GM19023 (cell line): ENCODE measurements at regions not wholly inside any gene's neighbourhood (a gene's known extent, or its start where the extent isn't known, plus 50 kb on each side); places are given as distances from the start of the nearest gene placed in this dataset.

Experiments
- ATAC-seq: cut with Tn5 transposase; IDR thresholded peaks from one replicate; pipeline ENCODE4 v1.9.1; 2021; ENCODE audit warnings: mild to moderate bottlenecking, moderate library complexity; ENCODE audit not compliant: unreplicated experiment

GRCh38 chr13:88071371-88071770 lies 400.2 kb downstream of the SLITRK5 start:
- ATAC-seq: no peak

DNA sequence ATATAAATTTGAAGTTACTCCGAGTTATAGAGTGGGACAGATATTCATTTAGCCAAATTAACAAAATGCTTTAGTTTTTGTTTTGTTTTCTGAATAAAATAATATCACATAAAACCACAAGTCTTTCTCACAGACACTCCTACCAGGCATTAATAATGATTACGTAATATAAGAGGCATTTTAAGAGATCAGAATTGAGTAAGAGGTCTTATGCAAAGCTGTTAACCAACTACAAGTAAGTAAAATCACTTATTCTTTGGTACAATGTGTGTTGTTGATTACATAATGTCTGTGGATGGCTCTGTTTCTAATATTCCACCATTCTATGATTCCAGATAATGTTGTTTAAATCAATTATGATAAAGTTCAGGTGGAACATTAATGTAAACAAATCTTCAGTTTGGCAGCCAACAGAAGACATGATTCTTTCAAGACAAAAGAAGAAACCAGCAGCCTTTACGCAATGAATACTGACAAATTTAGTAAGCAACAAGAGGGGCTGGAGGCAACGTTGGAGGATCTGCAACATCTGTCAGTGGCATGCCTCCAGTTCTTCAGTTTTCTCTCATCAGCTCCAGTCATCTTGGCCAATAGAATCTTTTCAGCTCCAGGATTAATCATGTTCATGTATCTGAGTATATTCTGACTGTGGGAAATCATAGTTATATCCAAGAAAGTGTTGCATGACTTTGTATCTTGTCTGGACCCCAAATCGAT lies 403.8 kb downstream of the SLITRK5 start:
- ATAC-seq: no peak

DNA sequence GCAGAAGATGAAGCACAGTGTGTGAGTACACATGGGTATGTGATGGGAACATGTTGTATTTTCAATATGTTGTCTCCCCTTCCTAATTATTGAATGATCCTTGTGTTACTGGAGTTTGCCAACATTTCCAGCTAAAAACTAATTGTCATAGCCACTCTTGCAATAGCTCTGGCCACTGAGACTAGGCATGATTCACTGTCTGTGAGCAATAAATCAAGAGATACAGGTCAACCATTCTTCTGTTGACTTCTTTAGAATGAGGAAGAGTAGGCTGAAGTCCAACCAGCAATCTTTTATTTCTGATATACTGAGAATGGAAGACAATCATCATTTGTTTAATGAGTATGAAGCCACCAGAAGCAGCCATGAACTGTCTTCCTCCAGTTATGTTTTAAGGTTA lies 413.9 kb downstream of the SLITRK5 start:
- ATAC-seq: no peak

- ATAC-seq: no peak
These were observed 415.4 kb downstream of the SLITRK5 start for GRCh38 chr13:88086577-88086976.

DNA sequence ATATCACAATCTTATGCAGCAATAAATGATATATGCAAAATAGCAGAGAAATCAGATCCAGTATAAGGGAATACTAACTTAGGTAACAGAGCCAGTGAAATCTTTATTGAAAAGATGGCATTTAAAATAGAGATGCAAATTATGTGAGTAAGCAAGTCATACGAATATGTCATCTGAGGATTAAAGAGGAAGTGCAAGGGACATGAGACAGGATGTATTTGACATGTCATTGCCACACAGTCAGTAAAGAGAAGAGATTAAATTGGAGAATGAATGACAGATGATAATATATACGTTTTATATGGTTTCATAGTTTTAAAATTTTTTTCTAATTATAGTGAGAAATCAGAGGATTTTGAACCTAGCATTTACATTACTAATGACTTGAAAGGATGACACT lies 426.4 kb downstream of the SLITRK5 start:
- no peak for ATAC-seq

- ATAC-seq: no peak
These were observed 432.7 kb downstream of the SLITRK5 start for GRCh38 chr13:88103824-88104223.

- no peak for ATAC-seq
These were observed 433.4 kb downstream of the SLITRK5 start for GRCh38 chr13:88104576-88104975.

GRCh38 chr13:88107570-88107969 lies 436.4 kb downstream of the SLITRK5 start:
- no peak for ATAC-seq

DNA sequence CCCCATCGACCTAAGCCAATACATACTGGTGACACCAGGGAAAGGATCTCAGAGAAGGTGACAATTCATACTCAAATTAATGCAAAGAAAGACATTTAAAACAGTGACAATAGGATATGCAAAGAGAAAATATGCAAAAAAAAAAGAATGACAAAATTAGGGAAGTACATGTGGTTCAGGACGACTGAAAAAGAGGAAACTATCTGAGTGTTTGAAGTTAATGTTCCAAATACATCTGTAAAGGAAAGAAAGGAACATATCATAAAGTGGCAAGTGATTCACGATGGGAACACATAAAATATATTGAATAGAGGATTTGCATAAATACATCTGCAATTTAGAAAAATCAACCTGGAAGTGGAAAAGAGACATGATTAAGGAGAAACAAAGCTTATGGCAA lies 441.4 kb downstream of the SLITRK5 start:
- ATAC-seq: no peak

DNA sequence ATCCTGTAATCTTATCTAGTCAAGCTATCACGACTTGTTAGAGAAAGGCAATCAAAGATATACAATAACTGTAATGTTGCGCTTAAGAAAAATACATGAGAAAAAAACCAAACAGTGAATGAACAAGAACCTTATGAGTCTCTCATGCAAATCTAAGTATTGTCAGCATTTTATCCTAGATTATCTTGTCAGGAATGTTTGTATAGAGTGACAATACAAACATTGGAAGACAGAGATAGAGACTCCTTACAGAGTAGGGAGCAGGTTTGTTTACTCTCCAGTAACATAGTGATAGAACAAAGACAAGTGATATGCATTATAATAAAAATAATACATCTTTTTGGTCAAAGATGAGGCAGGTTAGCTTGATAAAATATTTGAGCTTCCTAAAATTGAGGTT lies 444.8 kb downstream of the SLITRK5 start:
- ATAC-seq: no peak

DNA sequence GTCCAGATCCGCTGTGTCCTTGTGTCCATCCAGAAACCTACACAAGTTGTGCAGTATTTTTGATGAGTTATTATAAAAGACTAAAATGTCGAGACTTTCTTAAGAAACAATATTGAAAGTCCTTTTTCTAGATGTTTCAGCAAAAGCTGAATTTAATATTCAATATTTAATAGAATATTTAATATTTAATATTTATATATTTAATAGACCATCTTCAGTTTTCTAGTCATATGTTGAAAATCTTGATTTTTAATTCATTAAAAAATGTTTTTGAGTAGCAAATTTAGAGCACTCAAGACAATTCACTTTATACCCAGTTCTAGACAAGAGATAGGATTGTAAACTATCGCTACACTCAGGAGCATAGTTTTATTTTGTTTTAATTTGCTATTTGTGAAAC lies 447.8 kb downstream of the SLITRK5 start:
- no peak for ATAC-seq

GRCh38 chr13:88124142-88124541 lies 453.0 kb downstream of the SLITRK5 start:
- no peak for ATAC-seq

DNA sequence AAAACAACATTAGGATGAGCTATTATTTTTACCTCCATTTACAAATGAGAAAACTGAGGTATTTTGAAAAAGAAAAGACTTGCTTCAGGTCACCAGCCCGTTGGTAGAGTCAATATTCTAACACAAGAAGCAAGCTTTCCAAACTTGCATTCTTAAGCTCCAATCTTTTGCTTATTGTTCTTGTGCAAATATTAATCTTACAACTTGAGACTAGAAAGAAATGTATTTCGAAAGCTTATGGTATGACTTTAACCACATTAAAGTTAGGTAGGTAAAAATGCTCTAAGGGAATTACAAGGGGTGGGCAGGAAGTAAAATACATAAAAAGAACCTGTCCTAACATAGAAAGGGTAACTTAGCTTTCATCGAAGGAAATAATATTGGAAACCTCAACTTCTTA lies 453.9 kb downstream of the SLITRK5 start:
- no peak for ATAC-seq

- no peak for ATAC-seq
These were observed 465.1 kb downstream of the SLITRK5 start for GRCh38 chr13:88136098-88136790.

GRCh38 chr13:88142653-88143052 lies 471.5 kb downstream of the SLITRK5 start:
- no peak for ATAC-seq

DNA sequence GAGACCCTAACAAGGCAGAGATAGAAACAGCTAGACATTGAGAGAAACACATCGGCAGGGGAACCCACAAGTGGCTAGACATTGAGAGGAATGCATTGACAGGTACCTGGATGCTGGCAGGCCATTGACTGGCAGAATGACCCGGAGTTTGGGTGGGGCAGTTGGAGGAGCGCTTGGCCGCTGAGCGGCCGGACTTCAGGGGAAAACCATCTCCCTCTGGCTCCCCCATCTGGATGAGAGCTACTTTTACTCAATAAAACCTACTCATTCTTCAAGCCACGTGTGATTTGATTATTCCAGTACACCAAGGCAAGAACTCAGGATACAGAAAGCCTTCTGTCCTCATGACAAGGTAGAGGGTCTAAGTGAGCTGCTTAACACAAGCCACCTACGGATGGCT lies 473.4 kb downstream of the SLITRK5 start:
- ATAC-seq: no peak

GRCh38 chr13:88153353-88153752 lies 482.2 kb downstream of the SLITRK5 start:
- no peak for ATAC-seq

DNA sequence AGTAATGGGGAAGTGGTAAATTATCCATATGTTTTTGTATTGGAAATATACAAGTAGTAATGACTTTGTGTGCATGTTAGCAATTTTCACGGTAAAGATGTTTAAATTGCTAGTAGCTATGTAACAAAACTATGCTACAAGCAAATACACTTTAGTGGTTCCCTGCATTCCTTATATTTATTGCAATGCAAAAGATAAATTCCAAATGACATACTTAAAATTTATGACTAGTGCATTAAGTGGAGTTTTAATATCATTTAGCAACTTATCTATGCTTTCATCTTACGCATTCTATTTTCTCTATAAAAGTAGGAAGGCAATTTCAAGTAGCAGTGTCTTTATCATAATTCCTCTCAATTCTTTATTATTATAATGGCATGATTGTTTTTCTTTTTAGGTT lies 482.8 kb downstream of the SLITRK5 start:
- ATAC-seq: no peak

DNA sequence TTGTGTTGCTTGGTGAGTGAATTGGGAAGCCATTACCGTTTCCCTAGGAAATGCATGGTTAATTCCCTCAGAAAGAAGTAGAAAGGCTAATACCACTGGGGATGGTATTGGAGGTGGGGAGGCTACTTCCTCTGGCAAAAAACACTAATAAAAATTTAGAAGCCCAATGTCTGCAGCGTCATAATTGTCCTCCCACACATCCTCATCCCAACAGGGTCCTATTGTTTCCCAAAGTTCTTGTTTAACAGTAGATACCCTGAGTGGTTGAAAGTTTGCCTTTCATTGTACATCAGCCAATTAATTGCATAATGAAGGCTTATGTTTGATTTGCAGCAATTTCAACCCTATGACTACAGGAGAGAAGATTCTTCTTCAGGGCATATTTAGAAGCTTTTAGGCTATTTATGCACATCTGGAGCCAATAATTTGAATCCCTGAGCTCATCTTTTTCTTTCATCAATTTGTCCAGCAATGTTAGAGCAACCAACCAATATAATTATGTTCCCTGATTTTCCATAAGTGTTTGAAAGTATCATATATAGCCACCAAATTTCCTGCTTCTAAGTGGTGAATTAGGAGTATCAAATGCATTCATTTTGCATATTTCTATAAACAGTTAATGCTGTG lies 491.0 kb downstream of the SLITRK5 start:
- no peak for ATAC-seq

- ATAC-seq: no peak
These were observed 505.1 kb downstream of the SLITRK5 start for GRCh38 chr13:88176231-88176630.

DNA sequence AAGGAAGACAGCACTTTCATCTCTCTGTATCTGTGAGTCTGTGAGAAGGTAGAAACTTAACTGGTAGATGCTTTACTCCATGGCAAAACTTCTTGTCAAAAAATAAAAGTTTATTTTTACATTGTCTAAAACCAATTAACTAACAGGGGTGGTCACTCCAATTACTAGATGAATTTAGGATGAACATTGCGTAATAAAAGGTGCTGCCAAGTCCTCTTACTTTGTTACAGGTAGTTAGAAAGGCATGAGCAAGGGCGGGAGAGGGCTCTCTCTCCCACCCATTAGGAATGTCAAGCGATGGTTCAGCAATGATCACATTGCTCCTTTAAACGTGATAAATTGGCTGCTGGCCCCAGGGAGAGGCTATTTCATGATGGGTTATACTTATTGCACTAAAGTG lies 512.3 kb downstream of the SLITRK5 start:
- no peak for ATAC-seq

GRCh38 chr13:88188986-88189385 lies 517.8 kb downstream of the SLITRK5 start:
- ATAC-seq: no peak
